ENCODE measurements at regions not wholly inside any gene's neighbourhood (a gene's known extent, or its start where the extent isn't known, plus 50 kb on each side); places are given as distances from the start of the nearest gene placed in this dataset.

GRCh38 chr4:181677201-181677600, 566.0 kb upstream of the TENM3 start:
- Histone ChIP-seq H3K4me1 (ENCODE audit: control insufficient read depth, insufficient read depth, low read length) (no peaks in the 10 kb centered on the region), H3K4me3 (ENCODE audit: low read length) (no peak overlapping the region), H3K9me3 (replicated peaks; ENCODE audit: control insufficient read depth, low read depth, low read length) (no peaks in the 10 kb centered on the region), H3K27ac (ENCODE audit: low read length) (no peak overlapping the region), H3K27me3 (ENCODE audit: control insufficient read depth, insufficient read depth, low read length) (no peaks in the 10 kb centered on the region), H3K36me3 (ENCODE audit: control insufficient read depth, insufficient read depth, low read length) (no peaks in the 10 kb centered on the region)
- no peak for DNase-seq
- WGBS (ENCODE audit: insufficient coverage), result 91% methylated on average over 2 of the region's 3 CpGs

GRCh38 chr4:181677621-181678020, 565.6 kb upstream of the TENM3 start:
- Histone ChIP-seq H3K4me3 (ENCODE audit: low read length) (no peak overlapping the region), H3K4me1 (ENCODE audit: control insufficient read depth, insufficient read depth, low read length) (no peaks in the 10 kb centered on the region), H3K27me3 (ENCODE audit: control insufficient read depth, insufficient read depth, low read length) (no peaks in the 10 kb centered on the region), H3K36me3 (ENCODE audit: control insufficient read depth, insufficient read depth, low read length) (no peaks in the 10 kb centered on the region), H3K27ac (ENCODE audit: low read length) (no peak overlapping the region), H3K9me3 (replicated peaks; ENCODE audit: control insufficient read depth, low read depth, low read length) (no peaks in the 10 kb centered on the region)
- WGBS (ENCODE audit: insufficient coverage), result 85% methylated on average over 3 of the region's 6 CpGs
- DNase-seq, result no peak

GRCh38 chr4:181679754-181680153, 563.4 kb upstream of the TENM3 start:
- H3K27me3 ChIP-seq (ENCODE audit: control insufficient read depth, insufficient read depth, low read length), result no peaks in the 10 kb centered on the region
- no peak overlapping the region for H3K27ac ChIP-seq (ENCODE audit: low read length)
- no peaks in the 10 kb centered on the region for H3K4me1 ChIP-seq (ENCODE audit: control insufficient read depth, insufficient read depth, low read length)
- H3K9me3 ChIP-seq (replicated peaks; ENCODE audit: control insufficient read depth, low read depth, low read length), result no peaks in the 10 kb centered on the region
- H3K4me3 ChIP-seq (ENCODE audit: low read length), result no peak overlapping the region
- no CpG with 5 or more reads among the region's 3 CpGs for WGBS (ENCODE audit: insufficient coverage)
- no peak for DNase-seq
- no peaks in the 10 kb centered on the region for H3K36me3 ChIP-seq (ENCODE audit: control insufficient read depth, insufficient read depth, low read length)

GRCh38 chr4:181682367-181683047, 560.7 kb upstream of the TENM3 start:
- DNase-seq, result no peak
- no peak overlapping the region for H3K4me3 ChIP-seq (ENCODE audit: low read length)
- H3K9me3 ChIP-seq (replicated peaks; ENCODE audit: control insufficient read depth, low read depth, low read length), result no peaks in the 10 kb centered on the region
- 100% methylated on average over 1 of the region's 3 CpGs for WGBS (ENCODE audit: insufficient coverage)
- H3K4me1 ChIP-seq (ENCODE audit: control insufficient read depth, insufficient read depth, low read length), result no peaks in the 10 kb centered on the region
- H3K27me3 ChIP-seq (ENCODE audit: control insufficient read depth, insufficient read depth, low read length), result no peaks in the 10 kb centered on the region
- H3K27ac ChIP-seq (ENCODE audit: low read length), result no peak overlapping the region
- no peaks in the 10 kb centered on the region for H3K36me3 ChIP-seq (ENCODE audit: control insufficient read depth, insufficient read depth, low read length)

GRCh38 chr4:181684310-181684709, 558.9 kb upstream of the TENM3 start:
- H3K27ac ChIP-seq (ENCODE audit: low read length), result no peak overlapping the region
- no peak for DNase-seq
- H3K36me3 ChIP-seq (ENCODE audit: control insufficient read depth, insufficient read depth, low read length), result no peaks in the 10 kb centered on the region
- no peak overlapping the region for H3K4me3 ChIP-seq (ENCODE audit: low read length)
- H3K27me3 ChIP-seq (ENCODE audit: control insufficient read depth, insufficient read depth, low read length), result no peaks in the 10 kb centered on the region
- WGBS (ENCODE audit: insufficient coverage), result 40% methylated on average over 1 of the region's 2 CpGs
- H3K4me1 ChIP-seq (ENCODE audit: control insufficient read depth, insufficient read depth, low read length), result no peaks in the 10 kb centered on the region
- no peaks in the 10 kb centered on the region for H3K9me3 ChIP-seq (replicated peaks; ENCODE audit: control insufficient read depth, low read depth, low read length)

GRCh38 chr4:181685461-181685860, 557.7 kb upstream of the TENM3 start:
- Histone ChIP-seq H3K4me1 (ENCODE audit: control insufficient read depth, insufficient read depth, low read length) (no peaks in the 10 kb centered on the region), H3K4me3 (ENCODE audit: low read length) (no peak overlapping the region), H3K36me3 (ENCODE audit: control insufficient read depth, insufficient read depth, low read length) (no peaks in the 10 kb centered on the region), H3K9me3 (replicated peaks; ENCODE audit: control insufficient read depth, low read depth, low read length) (no peaks in the 10 kb centered on the region), H3K27ac (ENCODE audit: low read length) (no peak overlapping the region), H3K27me3 (ENCODE audit: control insufficient read depth, insufficient read depth, low read length) (no peaks in the 10 kb centered on the region)
- no peak for DNase-seq
- WGBS (ENCODE audit: insufficient coverage), result 50% methylated on average over 1 of the region's 2 CpGs

GRCh38 chr4:181685911-181686310, 557.3 kb upstream of the TENM3 start:
- DNase-seq, result no peak
- H3K27ac ChIP-seq (ENCODE audit: low read length), result no peak overlapping the region
- 76% methylated on average over 2 of the region's 4 CpGs for WGBS (ENCODE audit: insufficient coverage)
- H3K36me3 ChIP-seq (ENCODE audit: control insufficient read depth, insufficient read depth, low read length), result no peaks in the 10 kb centered on the region
- H3K9me3 ChIP-seq (replicated peaks; ENCODE audit: control insufficient read depth, low read depth, low read length), result no peaks in the 10 kb centered on the region
- H3K27me3 ChIP-seq (ENCODE audit: control insufficient read depth, insufficient read depth, low read length), result no peaks in the 10 kb centered on the region
- no peaks in the 10 kb centered on the region for H3K4me1 ChIP-seq (ENCODE audit: control insufficient read depth, insufficient read depth, low read length)
- H3K4me3 ChIP-seq (ENCODE audit: low read length), result no peak overlapping the region

- DNase-seq, result no peak
- Histone ChIP-seq H3K36me3 (ENCODE audit: control insufficient read depth, insufficient read depth, low read length) (no peaks in the 10 kb centered on the region), H3K9me3 (replicated peaks; ENCODE audit: control insufficient read depth, low read depth, low read length) (no peaks in the 10 kb centered on the region), H3K4me3 (ENCODE audit: low read length) (no peak overlapping the region), H3K27ac (ENCODE audit: low read length) (no peak overlapping the region), H3K27me3 (ENCODE audit: control insufficient read depth, insufficient read depth, low read length) (no peaks in the 10 kb centered on the region), H3K4me1 (ENCODE audit: control insufficient read depth, insufficient read depth, low read length) (no peaks in the 10 kb centered on the region)
- WGBS (ENCODE audit: insufficient coverage), result no CpG with 5 or more reads among the region's 4 CpGs
Measured at GRCh38 chr4:181687116-181687515, 556.1 kb upstream of the TENM3 start.

- no CpG with 5 or more reads among the region's 3 CpGs for WGBS (ENCODE audit: insufficient coverage)
- Histone ChIP-seq H3K36me3 (ENCODE audit: control insufficient read depth, insufficient read depth, low read length) (no peaks in the 10 kb centered on the region), H3K27me3 (ENCODE audit: control insufficient read depth, insufficient read depth, low read length) (no peaks in the 10 kb centered on the region), H3K27ac (ENCODE audit: low read length) (no peak overlapping the region), H3K4me1 (ENCODE audit: control insufficient read depth, insufficient read depth, low read length) (no peaks in the 10 kb centered on the region), H3K9me3 (replicated peaks; ENCODE audit: control insufficient read depth, low read depth, low read length) (no peaks in the 10 kb centered on the region), H3K4me3 (ENCODE audit: low read length) (no peak overlapping the region)
- no peak for DNase-seq
Measured at GRCh38 chr4:181688432-181688831, 554.8 kb upstream of the TENM3 start.

- H3K36me3 ChIP-seq (ENCODE audit: control insufficient read depth, insufficient read depth, low read length), result no peaks in the 10 kb centered on the region
- H3K4me3 ChIP-seq (ENCODE audit: low read length), result no peak overlapping the region
- DNase-seq, result no peak
- no peaks in the 10 kb centered on the region for H3K4me1 ChIP-seq (ENCODE audit: control insufficient read depth, insufficient read depth, low read length)
- no peak overlapping the region for H3K27ac ChIP-seq (ENCODE audit: low read length)
- no peaks in the 10 kb centered on the region for H3K9me3 ChIP-seq (replicated peaks; ENCODE audit: control insufficient read depth, low read depth, low read length)
- H3K27me3 ChIP-seq (ENCODE audit: control insufficient read depth, insufficient read depth, low read length), result no peaks in the 10 kb centered on the region
- 42% methylated on average over 2 of the region's 5 CpGs for WGBS (ENCODE audit: insufficient coverage)
Measured at GRCh38 chr4:181688872-181689271, 554.3 kb upstream of the TENM3 start.

- H3K9me3 ChIP-seq (replicated peaks; ENCODE audit: control insufficient read depth, low read depth, low read length), result no peaks in the 10 kb centered on the region
- H3K36me3 ChIP-seq (ENCODE audit: control insufficient read depth, insufficient read depth, low read length), result no peaks in the 10 kb centered on the region
- H3K27ac ChIP-seq (ENCODE audit: low read length), result no peak overlapping the region
- H3K4me1 ChIP-seq (ENCODE audit: control insufficient read depth, insufficient read depth, low read length), result no peaks in the 10 kb centered on the region
- no peak overlapping the region for H3K4me3 ChIP-seq (ENCODE audit: low read length)
- no CpG with 5 or more reads among the region's 2 CpGs for WGBS (ENCODE audit: insufficient coverage)
- H3K27me3 ChIP-seq (ENCODE audit: control insufficient read depth, insufficient read depth, low read length), result no peaks in the 10 kb centered on the region
- no peak for DNase-seq
Measured at GRCh38 chr4:181690498-181690897, 552.7 kb upstream of the TENM3 start.

All from muscle of leg (tissue), 3 donors.